Caco-2 (cell line): ENCODE measurements at regions not wholly inside any gene's neighbourhood (a gene's known extent, or its start where the extent isn't known, plus 50 kb on each side); places are given as distances from the start of the nearest gene placed in this dataset.
A peak's percentile ranks its signal among the peaks of the same experiment; 100 is the strongest.

Experiments used
- BruUV-seq: library from RNA; stranded (reverse); fragments of 400-500 nt; replicated peaks from 2 replicates; lab custom pipeline; 2021; lab: Mats Ljungman, UMichigan
- CTCF ChIA-PET: fragments of 300-600 bp; sonication (Branson Sonifier 250); formaldehyde crosslinking; loops from one replicate; lab custom pipeline; 2022; ENCODE audit warnings: antibody characterized with exemption; lab: Charles Lee
- POLR2A ChIA-PET: fragments of 300-600 bp; sonication (Branson Sonifier 250); formaldehyde crosslinking; loops from one replicate; lab custom pipeline; 2022; ENCODE audit warnings: antibody characterized with exemption; lab: Charles Lee
- DNase-seq, 2 experiments: peaks; one replicate each; pipeline versions ENCODE4 v3.0.0 to v3.0.0-alpha.2; 2020 to 2022
- H3K27me3 ChIP-seq: replicated peaks from 2 replicates; pipeline ENCODE4 v1.6.0; 2011; ENCODE audit warnings: low read length; ENCODE audit not compliant: control insufficient read depth, insufficient read depth
- H3K36me3 ChIP-seq: 2 replicates; pipeline ENCODE4 v1.5.1; 2011; ENCODE audit warnings: low read length; ENCODE audit not compliant: control insufficient read depth, insufficient read depth
- H3K4me1 ChIP-seq: fragments of 250-450 bp; sonication (Bioruptor Pico); 2 replicates; pipeline ENCODE4 v1.5.1; 2020; ENCODE audit warnings: mild to moderate bottlenecking
- H3K4me3 ChIP-seq: 2 replicates; pipeline ENCODE4 v1.5.1; 2011; ENCODE audit warnings: low read depth, mild to moderate bottlenecking, control low read depth, low read length
- H3K9me3 ChIP-seq: fragments of 250-450 bp; sonication (Bioruptor Pico); 2 replicates; pipeline ENCODE4 v1.5.1; 2020; ENCODE audit warnings: mild to moderate bottlenecking, moderate library complexity
- H3K27ac Mint-ChIP-seq: one replicate; pipeline ENCODE4 v1.8.0; 2022; ENCODE audit warnings: mixed read lengths; ENCODE audit not compliant: unreplicated experiment
- H3K27me3 Mint-ChIP-seq: one replicate; pipeline ENCODE4 v1.8.0; 2022; ENCODE audit warnings: mixed read lengths; ENCODE audit not compliant: insufficient read depth, unreplicated experiment
- H3K36me3 Mint-ChIP-seq: one replicate; pipeline ENCODE4 v1.8.0; 2022; ENCODE audit warnings: mild to moderate bottlenecking, mixed read lengths; ENCODE audit not compliant: insufficient read depth, unreplicated experiment
- H3K4me1 Mint-ChIP-seq: one replicate; pipeline ENCODE4 v1.8.0; 2022; ENCODE audit warnings: low read depth, mixed read lengths; ENCODE audit not compliant: unreplicated experiment
- H3K4me3 Mint-ChIP-seq: one replicate; pipeline ENCODE4 v1.8.0; 2022; ENCODE audit warnings: mild to moderate bottlenecking, moderate library complexity, mixed read lengths; ENCODE audit not compliant: unreplicated experiment
- H3K9me3 Mint-ChIP-seq: one replicate; pipeline ENCODE4 v1.8.0; 2022; ENCODE audit warnings: mixed read lengths; ENCODE audit not compliant: unreplicated experiment
- intact Hi-C: fragments of 100-400 bp; cut with micrococcal nuclease; formaldehyde crosslinking; loops from one replicate; pipeline ENCODE4 v1.10.0; 2022; ENCODE audit not compliant: unreplicated experiment
- TF ChIP-seq, protein P1 (sequence below), 2 experiments: fragments of 200-600 bp in 1 of 2; IDR thresholded peaks; 1 replicate in 1 of 2; 2 replicates in 1 of 2; pipeline versions ENCODE4 v1.5.1 to v1.8.0; 2011 to 2022; ENCODE audit warnings: antibody characterized with exemption in 1 of 2, control low read depth in 1 of 2, inconsistent platforms in 1 of 2, low read depth in 1 of 2, low read length in 1 of 2, mild to moderate bottlenecking in 1 of 2, moderate library complexity in 1 of 2; ENCODE audit not compliant: insufficient read depth in 1 of 2, severe bottlenecking in 1 of 2, unreplicated experiment in 1 of 2

DNA sequence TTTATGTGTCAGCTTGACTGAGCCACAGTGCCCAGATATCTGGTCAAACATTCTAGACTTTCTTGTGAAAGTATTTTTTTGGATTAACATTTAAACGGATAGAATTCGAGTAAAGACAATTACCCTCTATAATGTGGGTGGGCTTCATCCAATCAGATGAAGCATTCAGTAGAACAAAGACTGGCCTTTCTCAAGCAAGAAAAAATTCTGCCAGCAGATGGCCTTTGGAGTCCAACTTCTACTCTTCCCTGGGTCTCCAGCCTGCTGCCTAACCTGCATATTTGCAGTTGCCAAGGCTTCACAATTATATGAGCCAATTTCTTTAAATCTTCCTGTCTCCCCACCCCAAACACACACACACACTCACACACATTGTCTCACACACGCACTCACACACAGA lies 86.4 kb downstream of the MED10 start:
- peaks cover 6% of the 10 kb centered on the region for H3K27me3 Mint-ChIP-seq
- POLR2A ChIA-PET = no interaction called here
- intact Hi-C loops = loop anchor here (1.0 to 2.0 kb wide), 2 partner anchors 285 to 451 kb away; no protein-coding TSS in a partner anchor

GRCh38 chr5:6289239-6289638 lies 89.1 kb downstream of the MED10 start:
- TF ChIP-seq, protein P1, sequence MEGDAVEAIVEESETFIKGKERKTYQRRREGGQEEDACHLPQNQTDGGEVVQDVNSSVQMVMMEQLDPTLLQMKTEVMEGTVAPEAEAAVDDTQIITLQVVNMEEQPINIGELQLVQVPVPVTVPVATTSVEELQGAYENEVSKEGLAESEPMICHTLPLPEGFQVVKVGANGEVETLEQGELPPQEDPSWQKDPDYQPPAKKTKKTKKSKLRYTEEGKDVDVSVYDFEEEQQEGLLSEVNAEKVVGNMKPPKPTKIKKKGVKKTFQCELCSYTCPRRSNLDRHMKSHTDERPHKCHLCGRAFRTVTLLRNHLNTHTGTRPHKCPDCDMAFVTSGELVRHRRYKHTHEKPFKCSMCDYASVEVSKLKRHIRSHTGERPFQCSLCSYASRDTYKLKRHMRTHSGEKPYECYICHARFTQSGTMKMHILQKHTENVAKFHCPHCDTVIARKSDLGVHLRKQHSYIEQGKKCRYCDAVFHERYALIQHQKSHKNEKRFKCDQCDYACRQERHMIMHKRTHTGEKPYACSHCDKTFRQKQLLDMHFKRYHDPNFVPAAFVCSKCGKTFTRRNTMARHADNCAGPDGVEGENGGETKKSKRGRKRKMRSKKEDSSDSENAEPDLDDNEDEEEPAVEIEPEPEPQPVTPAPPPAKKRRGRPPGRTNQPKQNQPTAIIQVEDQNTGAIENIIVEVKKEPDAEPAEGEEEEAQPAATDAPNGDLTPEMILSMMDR (IDR thresholded peaks at IDR 0.05; ENCODE audit: insufficient read depth in 1 of 2, low read depth in 1 of 2, low read length in 1 of 2, severe bottlenecking in 1 of 2, unreplicated experiment in 1 of 2) = no peak
- H3K4me1 Mint-ChIP-seq = no peaks in the 10 kb centered on the region
- no peak overlapping the region for H3K4me3 Mint-ChIP-seq
- no peaks in the 10 kb centered on the region for H3K27me3 ChIP-seq
- no peaks in the 10 kb centered on the region for H3K4me1 ChIP-seq
- no peak for DNase-seq
- BruUV-seq = no TSS peak
- H3K36me3 Mint-ChIP-seq = no peaks in the 10 kb centered on the region
- no peaks in the 10 kb centered on the region for H3K36me3 ChIP-seq
- no peak overlapping the region for H3K4me3 ChIP-seq
- 0 out of 2 replicates have a peak, but pooled peaks cover 3% of the 10 kb centered on the region for H3K9me3 ChIP-seq
- peaks cover 3% of the 10 kb centered on the region for H3K27me3 Mint-ChIP-seq
- ChIA-PET POLR2A (no interaction called here), CTCF (no interaction called here)
- H3K27ac Mint-ChIP-seq = no peak overlapping the region
- no peaks in the 10 kb centered on the region for H3K9me3 Mint-ChIP-seq
- intact Hi-C loops = no loop called here

More for the DNA sequence above, 86.4 kb downstream of the MED10 start:
- Histone ChIP-seq H3K9me3 (no peaks in the 10 kb centered on the region), H3K27me3 (no peaks in the 10 kb centered on the region), H3K4me3 (no peak overlapping the region), H3K36me3 (no peaks in the 10 kb centered on the region), H3K4me1 (no peaks in the 10 kb centered on the region)
- Mint-ChIP-seq H3K27ac (no peak overlapping the region), H3K4me1 (no peaks in the 10 kb centered on the region), H3K36me3 (no peaks in the 10 kb centered on the region), H3K4me3 (no peak overlapping the region), H3K9me3 (no peaks in the 10 kb centered on the region)
- TF ChIP-seq, protein P1 (IDR thresholded peaks at IDR 0.05; ENCODE audit: insufficient read depth in 1 of 2, low read depth in 1 of 2, low read length in 1 of 2, severe bottlenecking in 1 of 2, unreplicated experiment in 1 of 2) = peak in 1 of 2 experiments; percentile 40
- BruUV-seq = no TSS peak
- CTCF ChIA-PET = interaction anchor here (0.6 kb wide), 1 partner anchor 11 kb away, joined by 3 read pairs; no protein-coding TSS in a partner anchor
- DNase-seq = peak in 1 of 2 experiments; percentile 41

DNA sequence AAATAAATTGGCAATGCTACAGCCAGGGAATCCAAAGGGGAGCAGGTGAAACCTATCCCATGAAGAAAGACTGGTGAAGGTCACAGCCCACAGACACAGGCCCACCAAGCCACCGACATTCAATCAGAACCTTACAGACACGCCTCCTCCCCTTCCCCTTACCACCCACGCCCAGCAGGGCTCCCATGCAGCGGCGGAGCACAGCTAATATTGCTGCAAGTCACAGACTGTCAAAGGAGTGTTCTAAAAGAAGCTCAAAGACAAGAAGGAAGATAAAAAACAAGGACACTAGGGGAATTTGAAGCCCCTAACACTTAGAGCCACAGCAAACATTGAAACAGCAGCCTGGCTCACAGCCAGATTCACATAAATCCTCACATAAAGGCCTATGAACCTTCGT lies 91.2 kb downstream of the MED10 start:
- POLR2A ChIA-PET = no interaction called here
- intact Hi-C loops = no loop called here
- Mint-ChIP-seq H3K9me3 (no peaks in the 10 kb centered on the region), H3K36me3 (no peaks in the 10 kb centered on the region), H3K4me1 (no peaks in the 10 kb centered on the region), H3K27me3 (peaks cover 5% of the 10 kb centered on the region), H3K4me3 (no peak overlapping the region), H3K27ac (no peak overlapping the region)
- Histone ChIP-seq H3K4me1 (no peaks in the 10 kb centered on the region), H3K36me3 (no peaks in the 10 kb centered on the region), H3K9me3 (0 out of 2 replicates have a peak, but pooled peaks cover 3% of the 10 kb centered on the region), H3K4me3 (no peak overlapping the region), H3K27me3 (no peaks in the 10 kb centered on the region)
- CTCF ChIA-PET = no interaction called here
- TF ChIP-seq, protein P1 (IDR thresholded peaks at IDR 0.05; ENCODE audit: insufficient read depth in 1 of 2, low read depth in 1 of 2, low read length in 1 of 2, severe bottlenecking in 1 of 2, unreplicated experiment in 1 of 2) = no peak
- BruUV-seq = no TSS peak
- DNase-seq = no peak
